ENCODE measurements at regions not wholly inside any gene's neighbourhood (a gene's known extent, or its start where the extent isn't known, plus 50 kb on each side); places are given as distances from the start of the nearest gene placed in this dataset.

DNA sequence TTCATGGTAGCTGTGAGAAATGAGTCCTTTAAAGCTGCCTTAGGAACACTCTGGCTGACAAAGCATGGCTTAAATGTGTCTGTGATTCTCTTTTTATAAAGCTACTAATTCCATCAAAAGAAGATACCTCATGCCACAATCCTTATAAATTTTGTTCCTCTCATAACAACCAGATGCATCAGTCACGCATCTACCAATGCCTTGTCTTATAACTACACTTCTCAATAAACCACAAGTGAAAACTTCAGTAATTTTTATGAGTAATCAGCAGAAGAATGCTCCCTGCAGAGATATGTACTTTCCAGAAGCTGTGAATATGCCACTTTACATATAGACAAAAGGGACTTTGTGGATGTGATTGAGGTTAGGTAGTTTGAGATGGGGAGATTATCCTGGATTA lies 147.8 kb downstream of the SUCLA2 start:
- DNase-seq (no peak), ATAC-seq (no peak)
- Histone ChIP-seq H3K4me3 (no peak overlapping the region), H3K36me3 (replicated peaks in 1 of 2; ENCODE audit: insufficient read depth in 1 of 2, low read depth in 2 of 2) (no peaks in the 10 kb centered on the region), H3K27ac (no peak overlapping the region), H3K9me3 (no peaks in the 10 kb centered on the region), H3K27me3 (no peaks in the 10 kb centered on the region), H3K4me1 (no peaks in the 10 kb centered on the region)
- TF ChIP-seq POLR2A (IDR thresholded peaks at IDR 0.05), result no peak
- TF ChIP-seq, protein P1, sequence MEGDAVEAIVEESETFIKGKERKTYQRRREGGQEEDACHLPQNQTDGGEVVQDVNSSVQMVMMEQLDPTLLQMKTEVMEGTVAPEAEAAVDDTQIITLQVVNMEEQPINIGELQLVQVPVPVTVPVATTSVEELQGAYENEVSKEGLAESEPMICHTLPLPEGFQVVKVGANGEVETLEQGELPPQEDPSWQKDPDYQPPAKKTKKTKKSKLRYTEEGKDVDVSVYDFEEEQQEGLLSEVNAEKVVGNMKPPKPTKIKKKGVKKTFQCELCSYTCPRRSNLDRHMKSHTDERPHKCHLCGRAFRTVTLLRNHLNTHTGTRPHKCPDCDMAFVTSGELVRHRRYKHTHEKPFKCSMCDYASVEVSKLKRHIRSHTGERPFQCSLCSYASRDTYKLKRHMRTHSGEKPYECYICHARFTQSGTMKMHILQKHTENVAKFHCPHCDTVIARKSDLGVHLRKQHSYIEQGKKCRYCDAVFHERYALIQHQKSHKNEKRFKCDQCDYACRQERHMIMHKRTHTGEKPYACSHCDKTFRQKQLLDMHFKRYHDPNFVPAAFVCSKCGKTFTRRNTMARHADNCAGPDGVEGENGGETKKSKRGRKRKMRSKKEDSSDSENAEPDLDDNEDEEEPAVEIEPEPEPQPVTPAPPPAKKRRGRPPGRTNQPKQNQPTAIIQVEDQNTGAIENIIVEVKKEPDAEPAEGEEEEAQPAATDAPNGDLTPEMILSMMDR (IDR thresholded peaks at IDR 0.05), result no peak
- intact Hi-C loops (cut with DNase I), result no loop called here
- 77 to 83% methylated on average over 1 of the region's 1 CpG for WGBS, 2 donors

DNA sequence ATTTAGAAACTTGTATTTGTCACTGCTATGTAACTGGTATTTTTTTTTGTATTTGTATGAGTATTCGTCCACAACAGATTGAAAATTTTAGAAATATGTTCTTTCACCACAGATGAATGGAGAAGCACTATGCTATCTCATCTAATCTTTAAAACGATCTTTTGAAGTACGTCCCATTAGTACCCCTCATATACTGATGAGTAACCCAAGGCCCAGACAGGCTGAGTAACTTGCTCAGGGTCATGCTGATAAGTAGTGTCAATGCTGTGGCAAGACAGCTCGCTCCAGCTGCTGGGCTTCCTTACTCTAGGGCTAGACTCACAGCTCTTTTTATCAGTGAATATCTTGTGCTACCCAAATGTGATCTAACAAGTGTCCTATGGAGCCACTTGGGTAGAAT lies 154.2 kb downstream of the SUCLA2 start:
- Histone ChIP-seq H3K9me3 (no peaks in the 10 kb centered on the region), H3K36me3 (replicated peaks in 1 of 2; ENCODE audit: insufficient read depth in 1 of 2, low read depth in 2 of 2) (no peaks in the 10 kb centered on the region), H3K27me3 (no peaks in the 10 kb centered on the region), H3K4me1 (no peaks in the 10 kb centered on the region), H3K27ac (no peak overlapping the region), H3K4me3 (no peak overlapping the region)
- no peak for ATAC-seq
- DNase-seq, result no peak
- no peak for TF ChIP-seq POLR2A (IDR thresholded peaks at IDR 0.05)
- TF ChIP-seq, protein P1 (IDR thresholded peaks at IDR 0.05), result no peak
- intact Hi-C loops (cut with DNase I), result no loop called here
- 44 to 55% methylated on average over 4 of the region's 4 CpGs for WGBS, 2 donors

DNA sequence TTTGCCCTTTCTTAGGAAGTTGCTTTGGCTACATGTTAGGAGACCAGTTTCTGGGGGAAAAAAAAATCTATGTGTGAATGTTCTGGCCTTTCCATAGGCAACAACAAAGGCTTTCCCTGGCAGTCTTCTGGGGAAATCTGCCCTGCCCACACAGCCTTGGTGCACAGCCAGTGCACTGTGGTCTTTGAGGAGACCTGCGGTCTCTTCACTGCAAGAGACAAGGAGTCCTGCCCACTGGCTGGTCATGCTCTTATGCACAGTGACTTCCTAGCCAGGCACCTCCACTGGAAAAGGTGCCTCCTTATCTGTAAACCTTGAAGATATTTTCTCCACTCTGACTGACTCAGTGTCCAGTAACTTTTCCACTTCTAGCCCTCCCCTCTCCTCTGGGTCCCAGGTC lies 155.1 kb downstream of the SUCLA2 start:
- H3K27me3 ChIP-seq, result no peaks in the 10 kb centered on the region
- TF ChIP-seq, protein P1 (IDR thresholded peaks at IDR 0.05), result no peak
- ATAC-seq (no peak), DNase-seq (no peak)
- no peak overlapping the region for H3K27ac ChIP-seq
- H3K9me3 ChIP-seq, result no peaks in the 10 kb centered on the region
- 100% methylated on average over 1 of the region's 1 CpG for WGBS, 2 donors
- no peak overlapping the region for H3K4me3 ChIP-seq
- no peaks in the 10 kb centered on the region for H3K4me1 ChIP-seq
- intact Hi-C loops (cut with DNase I), result no loop called here
- no peaks in the 10 kb centered on the region for H3K36me3 ChIP-seq (replicated peaks in 1 of 2; ENCODE audit: insufficient read depth in 1 of 2, low read depth in 2 of 2)

DNA sequence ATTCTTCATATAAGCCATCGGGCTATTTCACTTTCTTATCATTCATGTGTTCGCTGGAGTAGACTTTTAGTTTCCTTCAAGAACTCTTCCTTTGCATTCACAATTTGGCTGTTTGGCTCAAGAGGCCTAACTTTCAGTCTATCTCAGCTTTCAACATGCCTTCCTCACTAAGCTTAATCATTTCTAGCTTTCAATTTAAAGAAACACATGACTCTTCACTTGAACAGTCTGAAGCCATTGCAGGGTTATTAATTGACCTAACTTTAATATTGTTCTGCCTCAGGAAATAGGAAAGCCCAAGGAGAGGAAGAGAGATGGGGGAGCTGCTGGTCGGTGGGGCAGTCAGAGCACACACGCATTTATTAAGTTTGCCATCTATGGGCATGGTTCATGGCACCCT lies 158.1 kb downstream of the SUCLA2 start:
- 58 to 83% methylated on average over 4 of the region's 4 CpGs for WGBS, 2 donors
- Histone ChIP-seq H3K4me3 (no peak overlapping the region), H3K36me3 (replicated peaks in 1 of 2; ENCODE audit: insufficient read depth in 1 of 2, low read depth in 2 of 2) (no peaks in the 10 kb centered on the region), H3K27me3 (no peaks in the 10 kb centered on the region), H3K4me1 (no peaks in the 10 kb centered on the region), H3K9me3 (no peaks in the 10 kb centered on the region), H3K27ac (no peak overlapping the region)
- intact Hi-C loops (cut with DNase I), result no loop called here
- no peak for DNase-seq
- TF ChIP-seq, protein P1 (IDR thresholded peaks at IDR 0.05), result no peak
- no peak for ATAC-seq

DNA sequence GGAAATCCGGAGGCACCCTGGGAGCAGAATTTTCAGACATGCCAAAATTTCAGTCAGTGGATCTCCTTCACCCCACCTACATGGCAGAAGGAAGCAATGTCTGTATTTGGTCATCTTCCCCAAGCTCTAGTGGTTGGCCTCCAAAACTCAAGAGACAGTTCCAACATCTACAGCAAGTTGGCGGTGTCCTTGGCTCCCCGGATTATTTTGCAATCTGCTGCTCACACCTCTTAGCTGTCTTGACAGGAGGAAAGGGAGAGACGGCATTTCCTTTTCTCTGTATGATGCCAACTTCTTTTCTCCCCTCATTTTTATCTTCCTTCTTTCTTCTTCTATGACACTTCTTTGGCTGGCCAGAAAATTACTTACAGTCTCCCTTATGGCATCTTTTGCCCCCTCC lies 159.9 kb downstream of the SUCLA2 start:
- Histone ChIP-seq H3K9me3 (no peaks in the 10 kb centered on the region), H3K27ac (no peak overlapping the region), H3K4me3 (no peak overlapping the region), H3K36me3 (replicated peaks in 1 of 2; ENCODE audit: insufficient read depth in 1 of 2, low read depth in 2 of 2) (no peaks in the 10 kb centered on the region), H3K4me1 (no peaks in the 10 kb centered on the region), H3K27me3 (no peaks in the 10 kb centered on the region)
- no peak for TF ChIP-seq POLR2A (IDR thresholded peaks at IDR 0.05)
- TF ChIP-seq, protein P1 (IDR thresholded peaks at IDR 0.05), result no peak
- WGBS, 2 donors, result 62 to 65% methylated on average over 4 of the region's 4 CpGs
- DNase-seq (no peak), ATAC-seq (no peak)
- intact Hi-C loops (cut with DNase I), result no loop called here
